ENCODE measurements at regions not wholly inside any gene's neighbourhood (a gene's known extent, or its start where the extent isn't known, plus 50 kb on each side); places are given as distances from the start of the nearest gene placed in this dataset.

- no peak overlapping the region for H3K4me3 ChIP-seq (ENCODE audit: low read depth, low read length)
- no peak for DNase-seq (ENCODE audit: low read depth)
- no peak for TF ChIP-seq CTCF (conservative IDR thresholded peaks at IDR 0.05; ENCODE audit: low read depth, low read length)
These were observed 131.7 kb upstream of the CLINT1 start for GRCh38 chr5:157990583-157991181.

- TF ChIP-seq CTCF (conservative IDR thresholded peaks at IDR 0.05; ENCODE audit: low read depth, low read length) = no peak
- DNase-seq (ENCODE audit: low read depth) = no peak
- no peak overlapping the region for H3K4me3 ChIP-seq (ENCODE audit: low read depth, low read length)
These were observed 130.4 kb upstream of the CLINT1 start for GRCh38 chr5:157989296-157989695.

DNA sequence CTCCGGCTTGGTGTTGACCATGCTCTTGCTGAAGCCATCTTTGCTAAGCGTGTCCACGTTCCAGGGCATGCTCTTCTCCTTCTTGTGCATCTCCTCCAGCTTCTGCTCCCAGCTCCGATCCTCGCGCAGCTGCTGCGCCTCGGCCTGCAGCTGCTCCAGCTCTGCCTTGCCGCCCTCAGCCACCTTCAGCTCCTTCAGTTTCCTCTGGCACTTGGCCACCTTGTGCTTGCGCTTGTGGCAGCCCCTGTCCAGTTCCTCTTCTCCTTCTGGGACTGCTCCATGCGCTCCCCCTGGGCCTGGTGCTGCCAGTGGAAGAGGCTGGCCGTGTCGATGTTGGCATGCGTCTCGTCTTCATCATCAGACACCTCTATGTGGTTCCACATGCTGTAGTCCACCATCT is 128.3 kb upstream of the CLINT1 start:
- no peak overlapping the region for H3K4me3 ChIP-seq (ENCODE audit: low read depth, low read length)
- DNase-seq (ENCODE audit: low read depth) = no peak
- no peak for TF ChIP-seq CTCF (conservative IDR thresholded peaks at IDR 0.05; ENCODE audit: low read depth, low read length)

- TF ChIP-seq CTCF (conservative IDR thresholded peaks at IDR 0.05; ENCODE audit: low read depth, low read length) = no peak
- DNase-seq (ENCODE audit: low read depth) = no peak
- H3K4me3 ChIP-seq (ENCODE audit: low read depth, low read length) = no peak overlapping the region
These were observed 127.6 kb upstream of the CLINT1 start for GRCh38 chr5:157986431-157986990.

GRCh38 chr5:157984611-157985010 is 125.7 kb upstream of the CLINT1 start:
- no peak for TF ChIP-seq CTCF (conservative IDR thresholded peaks at IDR 0.05; ENCODE audit: low read depth, low read length)
- DNase-seq (ENCODE audit: low read depth) = no peak
- no peak overlapping the region for H3K4me3 ChIP-seq (ENCODE audit: low read depth, low read length)

GRCh38 chr5:157983906-157984551 is 125.1 kb upstream of the CLINT1 start:
- no peak for DNase-seq (ENCODE audit: low read depth)
- no peak for TF ChIP-seq CTCF (conservative IDR thresholded peaks at IDR 0.05; ENCODE audit: low read depth, low read length)
- H3K4me3 ChIP-seq (ENCODE audit: low read depth, low read length) = no peak overlapping the region

DNA sequence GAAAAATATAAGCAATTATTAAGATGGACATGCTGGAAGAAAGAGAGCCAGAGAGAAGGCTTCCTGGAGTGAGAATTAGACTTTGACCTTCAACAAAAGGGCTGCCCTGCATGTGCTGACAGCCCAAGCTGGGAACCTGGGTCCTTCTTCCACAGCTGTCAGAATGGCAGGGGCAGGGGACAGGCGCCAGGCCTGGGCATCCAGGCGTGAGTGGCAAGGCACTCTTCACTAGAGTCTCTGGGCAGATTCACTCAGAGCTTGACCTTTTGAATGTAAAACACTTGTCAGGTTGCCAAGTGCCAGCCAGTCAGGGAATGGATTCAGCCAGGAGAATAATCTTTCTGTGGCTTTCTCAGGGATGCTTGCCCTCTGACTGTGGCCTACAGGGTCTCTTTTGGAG is 119.1 kb upstream of the CLINT1 start:
- no peak overlapping the region for H3K4me3 ChIP-seq (ENCODE audit: low read depth, low read length)
- no peak for TF ChIP-seq CTCF (conservative IDR thresholded peaks at IDR 0.05; ENCODE audit: low read depth, low read length)
- DNase-seq (ENCODE audit: low read depth) = no peak
